Right lobe of liver (tissue), 6 donors: ENCODE measurements at regions not wholly inside any gene's neighbourhood (a gene's known extent, or its start where the extent isn't known, plus 50 kb on each side); places are given as distances from the start of the nearest gene placed in this dataset.

Experiments
- ATAC-seq, 4 donors: fragments of 200-7000 bp; cut with Tn5 transposase; one replicate each; pipeline ENCODE4 v1.9.1; 2020; ENCODE audit warnings: mild to moderate bottlenecking in 4 of 4, moderate library complexity in 4 of 4
- DNase-seq, 3 donors: peaks; one replicate each; pipeline ENCODE4 v3.0.0-alpha.2; 2020
- H3K27ac ChIP-seq, 3 donors: fragments of 200-600 bp; one replicate each; pipeline ENCODE4 v1.8.0; 2022
- H3K27me3 ChIP-seq, 2 donors: fragments of 200-600 bp; one replicate each; pipeline ENCODE4 v1.8.0; 2022
- H3K36me3 ChIP-seq, 4 donors: fragments of 200-600 bp; sonication (generic) in 1 of 4; one replicate each; pipeline versions ENCODE4 v1.5.1 to v1.8.0; 2017 to 2022; ENCODE audit warnings: control low read depth in 1 of 4
- H3K4me1 ChIP-seq, 4 donors: fragments of 200-600 bp; sonication (generic) in 1 of 4; one replicate each; pipeline versions ENCODE4 v1.5.1 to v1.8.0; 2017 to 2022; ENCODE audit warnings: control low read depth in 1 of 4
- H3K4me3 ChIP-seq, 3 donors: fragments of 200-600 bp; one replicate each; pipeline ENCODE4 v1.8.0; 2022
- H3K9me3 ChIP-seq, 4 donors: fragments of 200-600 bp; sonication (generic) in 1 of 4; one replicate each; pipeline versions ENCODE4 v1.5.1 to v1.8.0; 2017 to 2022; ENCODE audit warnings: control low read depth in 1 of 4
- CTCF ChIP-seq, 4 donors: fragments of 200-600 bp in 3 of 4; fragments of 450-650 bp in 1 of 4; IDR thresholded peaks; one replicate each; pipeline versions ENCODE4 v1.5.1 to v1.8.0; 2016 to 2022; ENCODE audit warnings: antibody characterized with exemption in 4 of 4, mild to moderate bottlenecking in 2 of 4
- POLR2A ChIP-seq: fragments of 450-650 bp; IDR thresholded peaks from one replicate; pipeline ENCODE4 v1.6.1; 2017; ENCODE audit warnings: antibody characterized with exemption, mild to moderate bottlenecking
- WGBS: methylation state at CpG from one replicate; pipeline ENCODE4 v1.1.6; 2018; ENCODE audit warnings: low coverage, low lambda C conversion rate; ENCODE audit not compliant: insufficient coverage; ENCODE audit errors: missing lambda C conversion rate; 5-methylcytosine and 5-hydroxymethylcytosine counted together
- intact Hi-C, 2 donors: fragments of 100-400 bp; cut with DNase I; formaldehyde crosslinking; loops; one replicate each; pipeline versions ENCODE4 v1.11.2 to v1.14.1; 2022
- donor health status: DM: no; HTN: yes; CAD: no.
- donor health status: DM: no; HTN: no; CAD: no.
- donor health status: DM: no; HTN: no; CAD: no.
- donor health status: DM: no; HTN: yes; CAD: no.
- donor health status: DM: no; HTN: yes; CAD: no.

GRCh38 chr5:173378727-173379126 is 50.5 kb upstream of the STC2 start:
- Histone ChIP-seq H3K27me3 (no peaks in the 10 kb centered on the region), H3K4me3 (no peak overlapping the region), H3K9me3 (no peaks in the 10 kb centered on the region), H3K4me1 (no peaks in the 10 kb centered on the region), H3K27ac (no peak overlapping the region), H3K36me3 (no peaks in the 10 kb centered on the region)
- WGBS = 78% methylated on average over 3 of the region's 3 CpGs
- ATAC-seq = no peak
- DNase-seq = no peak
- TF ChIP-seq POLR2A (no peak), CTCF (IDR thresholded peaks at IDR 0.05) (no peak)
- intact Hi-C loops = no loop called here
